HUES64 (cell line): ENCODE measurements at regions not wholly inside any gene's neighbourhood (a gene's known extent, or its start where the extent isn't known, plus 50 kb on each side); places are given as distances from the start of the nearest gene placed in this dataset.

Experiments
- H3K27ac ChIP-seq: 2 replicates; pipeline ENCODE4 v1.7.0; 2013; ENCODE audit warnings: low read depth, low read length, inconsistent platforms
- H3K27me3 ChIP-seq: 2 replicates; pipeline ENCODE4 v1.6.1; 2013; ENCODE audit warnings: mild to moderate bottlenecking, low read length; ENCODE audit not compliant: insufficient read depth
- H3K36me3 ChIP-seq: 2 replicates; pipeline ENCODE4 v1.6.1; 2013; ENCODE audit warnings: mild to moderate bottlenecking, low read length; ENCODE audit not compliant: insufficient read depth
- H3K4me1 ChIP-seq: 2 replicates; pipeline ENCODE4 v1.6.1; 2013; ENCODE audit warnings: mild to moderate bottlenecking, low read length, moderate library complexity; ENCODE audit not compliant: insufficient read depth
- H3K4me3 ChIP-seq: 2 replicates; pipeline ENCODE4 v1.5.1; 2013; ENCODE audit warnings: mild to moderate bottlenecking, low read length, moderate library complexity
- H3K9ac ChIP-seq: 2 replicates; pipeline ENCODE4 v1.6.1; 2013; ENCODE audit warnings: mild to moderate bottlenecking, low read depth, low read length
- H3K9me3 ChIP-seq: 2 replicates; pipeline ENCODE4 v1.6.1; 2013; ENCODE audit warnings: low read depth, low read length; ENCODE audit not compliant: insufficient read depth
- WGBS: fragments of 150-250, 120-280 bp; methylation state at CpG from one replicate; pipeline ENCODE4 v1.1.7; 2013; ENCODE audit warnings: missing lambda C conversion rate; 5-methylcytosine and 5-hydroxymethylcytosine counted together

DNA sequence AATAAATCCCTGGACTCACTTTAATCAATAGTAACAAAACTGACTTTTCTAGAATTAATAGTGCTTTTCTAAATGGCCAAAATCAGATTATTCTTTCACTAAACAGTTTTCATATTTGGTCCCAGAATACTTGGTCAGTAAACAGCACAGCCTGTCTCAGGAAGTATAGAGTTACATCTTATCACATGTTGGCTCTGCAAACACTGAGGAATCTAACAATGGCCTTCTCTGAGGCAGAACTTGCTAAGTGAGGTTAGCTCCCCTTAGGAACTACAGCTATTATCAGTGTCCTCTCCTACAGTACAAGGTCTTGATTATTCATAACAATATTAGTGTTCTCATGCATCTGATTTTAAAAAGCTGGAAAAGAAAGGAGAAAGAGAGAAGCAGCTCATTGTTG, 1622.8 kb downstream of the HACE1 start:
- no peaks in the 10 kb centered on the region for H3K9me3 ChIP-seq
- H3K9ac ChIP-seq = no peak overlapping the region
- no peaks in the 10 kb centered on the region for H3K4me1 ChIP-seq
- H3K27me3 ChIP-seq = no peaks in the 10 kb centered on the region
- no peak overlapping the region for H3K4me3 ChIP-seq
- H3K27ac ChIP-seq = no peak overlapping the region
- no peaks in the 10 kb centered on the region for H3K36me3 ChIP-seq

DNA sequence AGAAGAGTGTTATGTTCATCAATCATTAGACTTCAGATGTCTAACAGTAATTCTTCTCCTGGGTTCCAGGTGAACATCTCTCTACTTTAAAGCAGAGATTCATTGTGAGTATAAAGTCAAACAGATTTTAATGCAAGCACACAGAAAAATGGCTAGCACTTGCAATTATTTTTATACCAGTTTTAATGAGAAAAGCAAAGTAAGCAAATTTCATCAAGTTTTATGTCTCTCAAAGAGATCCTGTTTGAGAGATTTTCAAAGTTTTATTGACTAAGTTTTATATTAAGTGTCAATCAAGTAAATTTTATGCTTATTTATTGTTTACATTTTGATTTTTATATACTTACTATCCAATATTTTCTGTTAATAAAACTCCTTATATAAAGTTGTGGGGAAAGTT, 1628.5 kb downstream of the HACE1 start:
- H3K27me3 ChIP-seq = no peaks in the 10 kb centered on the region
- H3K4me3 ChIP-seq = no peak overlapping the region
- no peak overlapping the region for H3K9ac ChIP-seq
- H3K27ac ChIP-seq = no peak overlapping the region
- peaks cover 27% of the 10 kb centered on the region for H3K9me3 ChIP-seq
- H3K36me3 ChIP-seq = no peaks in the 10 kb centered on the region
- H3K4me1 ChIP-seq = no peaks in the 10 kb centered on the region

DNA sequence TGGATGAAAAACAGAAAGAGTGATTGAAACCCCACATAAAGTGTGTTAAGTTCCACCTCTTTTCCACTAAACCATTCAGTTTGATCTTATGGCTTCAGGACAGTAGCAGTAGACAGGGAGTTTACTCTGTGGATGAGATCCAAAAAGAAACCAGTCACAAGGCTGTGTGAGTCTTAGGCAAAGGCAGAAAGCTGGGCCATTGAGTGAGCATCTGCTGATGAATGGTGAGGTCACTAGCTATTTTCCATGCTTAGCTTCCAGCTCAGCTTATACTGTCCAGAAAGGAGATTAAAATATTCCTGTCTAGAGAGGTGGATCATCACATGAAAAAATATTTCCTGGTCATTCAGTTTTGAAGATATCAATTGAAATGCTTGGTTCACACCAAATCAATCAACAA, 1643.9 kb downstream of the HACE1 start:
- Histone ChIP-seq H3K36me3 (no peaks in the 10 kb centered on the region), H3K9ac (no peak overlapping the region; the same call in 1 of the 2 replicates), H3K27ac (no peak overlapping the region), H3K9me3 (no peaks in the 10 kb centered on the region), H3K4me3 (no peak overlapping the region), H3K4me1 (no peaks in the 10 kb centered on the region), H3K27me3 (no peaks in the 10 kb centered on the region)

DNA sequence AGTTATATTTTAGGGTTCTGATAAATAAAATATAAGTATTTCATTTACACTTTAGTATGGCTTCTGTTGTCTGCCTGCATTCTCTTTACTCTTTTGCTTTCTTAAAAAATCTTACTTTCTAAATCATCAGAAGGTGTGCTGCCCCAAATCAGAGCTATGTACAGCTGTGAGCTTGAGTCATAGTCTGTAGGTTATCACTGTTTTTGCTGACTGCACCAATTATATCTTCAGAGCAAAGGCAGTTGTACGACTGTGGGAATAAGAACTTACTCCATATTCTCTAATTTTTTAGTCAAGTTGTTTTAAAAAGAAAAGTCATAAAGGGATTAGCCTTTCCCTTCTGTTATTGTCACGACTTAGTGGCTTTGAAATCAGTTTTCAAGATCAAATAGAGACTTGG, 1649.0 kb downstream of the HACE1 start:
- Histone ChIP-seq H3K4me3 (no peak overlapping the region), H3K36me3 (no peaks in the 10 kb centered on the region), H3K9ac (no peak overlapping the region), H3K27ac (no peak overlapping the region), H3K9me3 (no peaks in the 10 kb centered on the region), H3K27me3 (no peaks in the 10 kb centered on the region), H3K4me1 (no peaks in the 10 kb centered on the region)
- no CpG with 5 or more reads among the region's 2 CpGs for WGBS

DNA sequence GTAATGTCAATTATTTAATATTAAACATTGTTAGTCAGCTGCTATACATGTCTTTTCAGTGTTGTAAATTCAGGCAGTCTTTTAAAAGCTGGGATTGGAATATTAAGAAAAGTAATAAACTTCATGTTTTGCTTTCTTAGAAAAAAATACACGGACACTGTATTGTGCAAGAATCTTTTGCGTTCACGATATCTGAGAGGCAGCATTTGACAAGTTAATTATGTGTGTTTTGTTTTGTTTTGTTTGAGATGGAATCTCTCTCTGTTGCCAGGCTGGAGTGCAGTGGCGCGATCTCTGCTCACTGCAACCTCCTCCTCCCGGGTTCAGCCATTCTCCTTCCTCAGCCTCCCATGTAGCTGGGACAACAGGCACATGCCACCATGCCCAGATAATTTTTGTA, 1661.3 kb downstream of the HACE1 start:
- 81% methylated on average over 6 of the region's 6 CpGs for WGBS
- no peaks in the 10 kb centered on the region for H3K4me1 ChIP-seq
- H3K27ac ChIP-seq = no peak overlapping the region
- no peaks in the 10 kb centered on the region for H3K36me3 ChIP-seq
- no peaks in the 10 kb centered on the region for H3K27me3 ChIP-seq
- no peak overlapping the region for H3K9ac ChIP-seq
- H3K9me3 ChIP-seq = no peaks in the 10 kb centered on the region
- H3K4me3 ChIP-seq = no peak overlapping the region

DNA sequence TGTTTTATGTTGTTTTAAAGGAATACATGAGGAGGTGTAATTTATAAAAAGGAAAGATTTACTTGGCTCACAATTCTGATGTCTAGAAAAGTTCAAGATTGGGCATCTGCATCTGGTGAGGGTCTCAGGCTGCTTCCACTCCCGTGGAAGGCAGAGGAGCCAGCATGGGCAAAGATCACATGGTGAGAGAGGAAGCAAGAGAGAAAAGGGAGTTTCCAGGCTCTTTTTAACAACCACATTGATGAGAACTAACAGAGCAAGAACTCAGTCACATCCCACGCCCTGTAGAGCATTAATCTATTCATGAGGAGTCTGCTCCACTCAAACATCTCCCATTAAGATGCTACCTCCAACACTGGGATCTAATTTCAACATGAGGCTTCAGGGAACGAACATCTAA, 1666.3 kb downstream of the HACE1 start:
- Histone ChIP-seq H3K9ac (no peak overlapping the region), H3K9me3 (no peaks in the 10 kb centered on the region), H3K4me1 (no peaks in the 10 kb centered on the region), H3K27me3 (no peaks in the 10 kb centered on the region), H3K4me3 (no peak overlapping the region), H3K36me3 (no peaks in the 10 kb centered on the region), H3K27ac (no peak overlapping the region)
- WGBS = 100% methylated on average over 3 of the region's 3 CpGs

DNA sequence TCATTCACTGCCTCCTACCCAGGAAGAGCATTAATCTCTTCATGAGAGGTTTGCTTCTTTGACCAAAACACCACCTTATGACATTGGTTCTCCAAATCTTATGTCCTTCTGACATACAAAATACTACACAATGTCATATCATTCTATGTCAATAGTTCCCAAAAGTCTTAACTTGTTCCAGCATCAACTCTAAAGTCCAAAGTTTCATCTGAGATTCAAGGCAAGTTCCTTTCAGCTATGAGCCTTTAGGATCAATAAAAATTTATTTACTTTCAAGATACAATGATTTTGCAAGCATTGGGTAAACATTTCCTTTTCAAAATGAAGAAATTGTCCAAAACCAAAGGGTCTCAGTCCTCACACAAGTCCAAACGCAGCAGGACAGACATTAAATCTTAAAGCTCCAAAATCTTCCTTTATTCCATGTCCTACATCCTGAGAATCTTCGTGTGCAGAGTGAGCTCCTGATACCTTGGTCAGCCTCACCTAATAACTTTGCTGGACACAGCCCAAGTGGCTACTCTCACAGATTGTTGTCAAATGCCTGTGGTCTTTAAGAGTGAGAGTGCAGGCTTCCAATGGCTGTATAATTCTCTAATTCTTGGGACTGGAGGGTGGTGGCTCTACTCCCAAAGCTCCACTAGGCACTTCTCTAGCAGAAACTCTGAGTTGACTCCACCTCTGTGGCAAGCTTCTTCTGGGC, 1668.2 kb downstream of the HACE1 start:
- no peaks in the 10 kb centered on the region for H3K9me3 ChIP-seq
- H3K27ac ChIP-seq = no peak overlapping the region
- no peak overlapping the region for H3K9ac ChIP-seq
- H3K4me1 ChIP-seq = no peaks in the 10 kb centered on the region
- no peaks in the 10 kb centered on the region for H3K27me3 ChIP-seq
- H3K4me3 ChIP-seq = no peak overlapping the region
- H3K36me3 ChIP-seq = no peaks in the 10 kb centered on the region
- 93% methylated on average over 2 of the region's 2 CpGs for WGBS

DNA sequence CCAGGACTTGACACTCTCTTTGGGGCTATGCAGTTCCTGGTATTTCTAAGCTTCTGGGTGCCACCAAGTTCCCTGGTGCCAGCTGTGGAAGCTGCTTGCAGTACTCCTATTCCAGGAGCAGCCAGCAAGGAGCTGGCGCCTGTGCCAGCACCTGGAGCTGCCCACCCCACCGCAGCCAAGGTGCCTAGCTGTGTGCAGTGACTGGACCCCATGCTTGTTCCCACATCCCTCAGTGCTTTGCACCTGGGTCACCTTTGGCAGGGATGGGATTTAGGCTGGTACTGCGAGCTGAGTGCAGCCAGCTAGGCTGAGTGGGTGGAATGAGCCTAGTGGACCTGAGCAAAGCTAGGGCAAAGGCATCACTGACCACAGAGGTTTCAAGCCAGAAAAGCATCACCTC, 1674.9 kb downstream of the HACE1 start:
- H3K9me3 ChIP-seq = no peaks in the 10 kb centered on the region
- H3K9ac ChIP-seq = no peak overlapping the region
- H3K4me1 ChIP-seq = no peaks in the 10 kb centered on the region
- 85% methylated on average over 3 of the region's 3 CpGs for WGBS
- no peak overlapping the region for H3K4me3 ChIP-seq
- H3K36me3 ChIP-seq = no peaks in the 10 kb centered on the region
- H3K27ac ChIP-seq = no peak overlapping the region
- no peaks in the 10 kb centered on the region for H3K27me3 ChIP-seq

DNA sequence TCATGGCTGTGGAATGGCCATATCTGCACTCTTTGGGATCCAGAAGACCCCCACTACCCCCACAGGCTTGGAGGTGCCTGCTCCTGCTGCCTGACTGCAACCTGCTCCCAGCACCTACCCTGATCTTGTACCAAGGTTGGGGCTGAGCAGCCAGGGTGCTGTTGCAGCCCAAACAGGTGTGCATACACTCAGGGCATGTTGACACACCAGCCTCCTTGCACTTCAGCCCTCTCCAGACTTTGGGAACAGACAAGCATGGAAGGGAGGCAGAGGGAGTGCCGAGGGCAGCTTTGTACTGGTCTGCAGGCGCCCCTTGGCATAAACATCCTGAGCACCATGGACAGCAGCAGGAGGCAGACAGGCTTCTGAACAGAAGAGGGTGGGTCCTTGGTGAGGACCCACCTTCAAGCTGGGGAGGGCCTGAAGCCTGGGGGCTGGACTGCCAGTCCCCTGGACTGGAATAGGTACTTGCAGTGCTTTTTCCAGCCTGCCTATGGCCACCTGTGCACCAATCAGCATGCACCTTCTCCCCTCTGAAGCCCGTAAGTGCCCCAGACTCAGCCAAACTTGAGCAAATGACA, 1675.8 kb downstream of the HACE1 start:
- Histone ChIP-seq H3K4me1 (no peaks in the 10 kb centered on the region), H3K4me3 (no peak overlapping the region), H3K9me3 (no peaks in the 10 kb centered on the region), H3K27me3 (no peaks in the 10 kb centered on the region), H3K27ac (no peak overlapping the region), H3K9ac (no peak overlapping the region), H3K36me3 (no peaks in the 10 kb centered on the region)
- WGBS = 66% methylated on average over 3 of the region's 3 CpGs

DNA sequence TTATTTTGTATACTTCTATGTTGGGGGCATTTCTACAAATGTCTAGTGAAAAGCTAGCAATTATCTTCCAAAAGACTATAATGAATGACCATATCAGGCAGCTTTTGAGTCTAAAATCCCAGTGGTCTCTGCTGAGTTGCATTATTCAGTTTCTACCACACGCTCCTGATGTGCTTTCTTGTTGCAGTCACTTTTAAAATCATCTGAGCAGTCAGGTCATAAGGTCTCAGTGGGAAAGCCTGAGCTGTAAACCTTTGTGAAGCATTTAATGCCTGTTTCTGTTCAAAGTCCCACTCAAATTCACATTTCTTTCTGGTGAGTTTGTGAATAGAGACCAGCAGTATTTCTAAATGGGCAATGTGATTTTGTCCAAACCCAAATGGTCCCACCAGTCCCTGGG, 1681.5 kb downstream of the HACE1 start:
- no peaks in the 10 kb centered on the region for H3K4me1 ChIP-seq

DNA sequence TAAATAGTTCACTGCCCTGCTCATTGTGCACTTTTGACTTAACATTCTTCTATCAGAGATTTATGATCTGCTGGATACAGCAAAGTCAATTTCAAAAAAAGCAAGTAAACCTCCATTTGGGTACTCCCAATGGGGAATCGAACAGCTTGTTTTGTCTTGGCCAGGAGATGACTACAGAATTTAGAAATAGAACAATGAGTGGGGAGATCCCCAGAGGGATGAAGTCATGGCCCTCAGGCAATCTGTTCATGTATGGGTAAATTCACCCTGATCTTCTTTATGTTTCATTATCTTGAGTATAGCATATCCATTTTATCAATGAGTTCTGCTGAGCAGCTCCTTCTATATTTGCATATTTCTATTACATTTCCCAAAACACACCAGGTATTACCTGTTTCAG, 1681.9 kb downstream of the HACE1 start:
- no peak overlapping the region for H3K9ac ChIP-seq
- H3K27me3 ChIP-seq = no peaks in the 10 kb centered on the region
- H3K27ac ChIP-seq = no peak overlapping the region
- H3K36me3 ChIP-seq = no peaks in the 10 kb centered on the region
- no peaks in the 10 kb centered on the region for H3K4me1 ChIP-seq
- WGBS = 94% methylated on average over 1 of the region's 1 CpG
- no peak overlapping the region for H3K4me3 ChIP-seq
- H3K9me3 ChIP-seq = no peaks in the 10 kb centered on the region

More for the DNA sequence above, 1681.5 kb downstream of the HACE1 start:
- no peak overlapping the region for H3K4me3 ChIP-seq
- H3K9me3 ChIP-seq = no peaks in the 10 kb centered on the region
- H3K36me3 ChIP-seq = no peaks in the 10 kb centered on the region
- no peak overlapping the region for H3K27ac ChIP-seq
- H3K27me3 ChIP-seq = no peaks in the 10 kb centered on the region
- WGBS = 93% methylated on average over 1 of the region's 1 CpG
- H3K9ac ChIP-seq = no peak overlapping the region

DNA sequence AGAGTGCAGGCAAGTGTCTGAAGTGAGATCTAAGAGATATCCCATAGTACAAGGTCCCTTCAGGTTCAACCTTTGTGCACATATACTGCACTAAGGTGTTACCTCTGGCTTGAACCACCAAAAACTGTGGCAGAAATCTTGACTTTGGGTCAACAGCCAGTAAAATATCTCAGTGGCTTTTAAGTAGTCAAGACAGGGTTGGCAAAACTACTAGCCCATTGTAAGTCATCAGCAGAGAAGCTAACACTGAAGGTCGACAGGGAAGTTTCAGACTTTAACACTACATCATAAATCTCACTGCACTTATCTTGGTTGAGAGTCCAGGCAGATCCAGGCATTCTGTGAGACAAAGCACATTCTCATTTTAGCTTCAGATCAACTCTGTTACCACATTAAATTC, 1684.7 kb downstream of the HACE1 start:
- H3K4me3 ChIP-seq = no peak overlapping the region
- 96% methylated on average over 1 of the region's 1 CpG for WGBS

More for the DNA sequence above, 1684.7 kb downstream of the HACE1 start:
- no peak overlapping the region for H3K27ac ChIP-seq
- H3K9ac ChIP-seq = no peak overlapping the region
- no peaks in the 10 kb centered on the region for H3K9me3 ChIP-seq
- H3K36me3 ChIP-seq = no peaks in the 10 kb centered on the region
- no peaks in the 10 kb centered on the region for H3K27me3 ChIP-seq
- H3K4me1 ChIP-seq = no peaks in the 10 kb centered on the region
